CD8-positive, alpha-beta memory T cell (primary cell): ENCODE measurements at regions not wholly inside any gene's neighbourhood (a gene's known extent, or its start where the extent isn't known, plus 50 kb on each side); places are given as distances from the start of the nearest gene placed in this dataset.

Experiments
- CTCF ChIA-PET: fragments of 350-600 bp; sonication (Branson Sonifier 250); formaldehyde crosslinking; loops from one replicate; lab custom pipeline; 2021; ENCODE audit warnings: antibody characterized with exemption; lab: Charles Lee
- POLR2A ChIA-PET: fragments of 350-600 bp; sonication (Branson Sonifier 250); formaldehyde crosslinking; loops from one replicate; lab custom pipeline; 2021; ENCODE audit warnings: antibody characterized with exemption; lab: Charles Lee
- DNase-seq, 5 donors: peaks; one replicate each; pipeline versions ENCODE4 v3.0.0 to v3.0.0-alpha.2; 2020 to 2022; ENCODE audit warnings: mixed read lengths in 1 of 5
- H3K27ac ChIP-seq: one replicate; pipeline ENCODE4 v1.7.0; 2013; ENCODE audit warnings: low read depth, mild to moderate bottlenecking, low read length, moderate library complexity
- H3K27me3 ChIP-seq: 2 replicates; pipeline ENCODE4 v1.7.0; 2013; ENCODE audit warnings: low read length, mild to moderate bottlenecking; ENCODE audit not compliant: insufficient read depth, poor library complexity, severe bottlenecking
- H3K36me3 ChIP-seq: 2 replicates; pipeline ENCODE4 v1.7.0; 2013; ENCODE audit warnings: mild to moderate bottlenecking, low read length, moderate library complexity; ENCODE audit not compliant: insufficient read depth
- H3K4me1 ChIP-seq: 2 replicates; pipeline ENCODE4 v1.7.0; 2013; ENCODE audit warnings: mild to moderate bottlenecking, low read length, moderate library complexity; ENCODE audit not compliant: insufficient read depth
- H3K4me3 ChIP-seq: 2 replicates; pipeline ENCODE4 v1.7.0; 2013; ENCODE audit warnings: mild to moderate bottlenecking, low read length
- H3K9me3 ChIP-seq: 2 replicates; pipeline ENCODE4 v1.7.0; 2013; ENCODE audit warnings: mild to moderate bottlenecking, low read length
- H3K27ac Mint-ChIP-seq, 8 donors: one replicate each; pipeline ENCODE4 v1.8.0; 2020 to 2021; ENCODE audit warnings: mixed read lengths in 8 of 8, mild to moderate bottlenecking in 6 of 8, inconsistent platforms in 3 of 8, moderate library complexity in 3 of 8
- H3K27me3 Mint-ChIP-seq, 2 donors: one replicate each; pipeline ENCODE4 v1.8.0; 2020 to 2021; ENCODE audit warnings: mixed read lengths in 2 of 2, mild to moderate bottlenecking in 1 of 2, moderate library complexity in 1 of 2
- H3K36me3 Mint-ChIP-seq, 3 donors: one replicate each; pipeline ENCODE4 v1.8.0; 2020 to 2021; ENCODE audit warnings: mixed read lengths in 3 of 3, inconsistent platforms in 1 of 3, mild to moderate bottlenecking in 1 of 3
- H3K4me1 Mint-ChIP-seq, 3 donors: one replicate each; pipeline ENCODE4 v1.8.0; 2020 to 2021; ENCODE audit warnings: mixed read lengths in 3 of 3, inconsistent platforms in 1 of 3, mild to moderate bottlenecking in 1 of 3
- H3K4me3 Mint-ChIP-seq, 7 donors: one replicate each; pipeline ENCODE4 v1.8.0; 2020 to 2021; ENCODE audit warnings: mixed read lengths in 7 of 7, mild to moderate bottlenecking in 6 of 7, moderate library complexity in 4 of 7, inconsistent platforms in 2 of 7
- H3K9me3 Mint-ChIP-seq, 5 donors: one replicate each; pipeline ENCODE4 v1.8.0; 2020 to 2022; ENCODE audit warnings: mixed read lengths in 5 of 5, mild to moderate bottlenecking in 3 of 5, moderate library complexity in 2 of 5, inconsistent platforms in 1 of 5

DNA sequence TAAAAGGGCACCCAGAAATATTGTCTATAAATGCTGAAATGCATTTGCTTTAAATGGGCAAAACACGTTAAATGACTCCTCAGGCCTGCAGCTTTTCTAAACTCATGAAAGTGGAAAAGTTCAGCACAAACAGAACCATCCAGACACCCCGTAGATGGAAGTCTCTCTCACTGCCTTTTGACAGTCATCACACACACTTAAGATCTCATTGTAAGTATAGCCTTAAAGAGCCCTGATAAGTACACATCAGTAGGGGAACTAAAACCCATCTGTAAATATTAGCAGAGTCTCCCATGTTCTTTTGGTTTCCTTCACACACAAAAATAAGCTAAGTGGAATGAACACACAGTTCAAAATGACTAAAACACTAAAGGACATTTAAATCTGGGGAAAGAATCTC, 166.7 kb downstream of the LTN1 start:
- no peaks in the 10 kb centered on the region for H3K9me3 Mint-ChIP-seq
- Histone ChIP-seq H3K9me3 (no peaks in the 10 kb centered on the region), H3K27me3 (no peaks in the 10 kb centered on the region), H3K4me3 (no peak overlapping the region), H3K27ac (no peak overlapping the region), H3K36me3 (no peaks in the 10 kb centered on the region), H3K4me1 (peaks cover 3% of the 10 kb centered on the region)
- H3K4me3 Mint-ChIP-seq: no peak overlapping the region
- no peak overlapping the region for H3K27ac Mint-ChIP-seq
- no peak for DNase-seq
- ChIA-PET CTCF (no interaction called here), POLR2A (no interaction called here)
- no peaks in the 10 kb centered on the region for H3K27me3 Mint-ChIP-seq
- peaks cover 44 to 82% (median 80%) of the 10 kb centered on the region in 3 donors for H3K4me1 Mint-ChIP-seq
- H3K36me3 Mint-ChIP-seq: peaks cover 5 to 17% (median 8%) of the 10 kb centered on the region in 3 donors

DNA sequence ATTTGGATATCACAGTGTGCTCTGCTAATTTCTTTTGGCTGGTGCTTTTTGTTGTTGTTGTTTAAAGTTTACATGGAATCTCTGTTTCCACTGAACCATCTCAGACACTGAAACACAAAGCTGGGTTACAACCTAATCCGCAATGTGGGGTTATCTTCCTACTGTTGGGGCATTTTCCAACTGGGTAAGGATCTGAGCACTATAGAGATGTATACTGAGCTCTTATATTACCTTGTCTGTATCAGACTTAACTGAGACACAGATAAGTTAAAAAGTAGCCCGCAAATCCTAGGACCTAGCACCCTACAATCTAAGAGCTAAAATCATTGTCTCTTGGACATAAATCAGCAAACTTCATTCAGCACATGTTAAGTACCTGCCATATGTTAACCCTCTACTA, 169.2 kb downstream of the LTN1 start:
- peaks cover 15 to 28% (median 21%) of the 10 kb centered on the region in 3 donors for H3K36me3 Mint-ChIP-seq
- POLR2A ChIA-PET: no interaction called here

DNA sequence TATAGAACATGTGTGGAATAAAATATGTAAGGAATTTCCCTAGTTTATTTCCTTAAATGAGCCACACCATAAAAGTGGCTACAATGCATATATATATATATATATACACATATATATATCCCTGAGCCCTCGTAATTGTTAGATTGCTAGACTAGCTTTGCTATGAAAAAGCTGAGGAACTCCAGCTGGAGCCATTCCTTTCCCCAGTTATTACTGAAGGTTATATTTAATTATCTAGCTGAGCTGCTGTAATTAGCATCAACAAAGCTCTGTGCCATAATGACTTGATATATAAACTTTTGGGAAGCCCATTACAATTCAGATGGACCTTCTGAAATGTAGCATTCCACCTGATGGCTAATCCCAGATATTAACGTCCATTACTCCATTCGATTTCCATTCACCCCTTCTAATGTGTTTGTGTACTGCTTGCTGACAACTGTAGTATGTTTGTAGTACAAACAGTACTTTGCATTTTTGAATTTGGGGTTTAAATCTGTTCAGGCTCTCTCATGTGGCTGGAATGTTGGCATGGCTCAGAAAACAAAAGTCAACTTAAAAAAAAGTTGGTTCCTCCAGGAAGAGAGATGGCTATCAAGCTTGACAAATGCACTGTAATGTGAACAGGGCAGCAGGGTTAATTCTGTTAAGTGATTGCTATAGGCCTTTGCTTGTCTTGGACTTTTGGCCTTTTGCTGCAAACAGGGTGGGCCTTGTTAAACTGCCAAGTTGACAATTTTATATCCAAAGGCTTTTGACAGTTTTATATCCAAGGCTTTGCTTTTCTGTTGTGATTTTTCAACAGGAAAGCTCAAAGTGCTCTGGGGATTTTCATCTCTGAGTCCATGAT, 170.0 kb downstream of the LTN1 start:
- H3K4me1 Mint-ChIP-seq: peaks cover 21 to 52% (median 50%) of the 10 kb centered on the region in 3 donors
- no peaks in the 10 kb centered on the region for H3K27me3 ChIP-seq
- POLR2A ChIA-PET: no interaction called here
- H3K4me1 ChIP-seq: no peaks in the 10 kb centered on the region
- H3K4me3 ChIP-seq: no peak overlapping the region
- DNase-seq: no peak
- no peak overlapping the region for H3K27ac Mint-ChIP-seq
- H3K36me3 Mint-ChIP-seq: peaks cover 15 to 31% (median 24%) of the 10 kb centered on the region in 3 donors
- no peak overlapping the region for H3K27ac ChIP-seq
- no peaks in the 10 kb centered on the region for H3K9me3 Mint-ChIP-seq
- H3K4me3 Mint-ChIP-seq: no peak overlapping the region
- H3K36me3 ChIP-seq: no peaks in the 10 kb centered on the region
- H3K27me3 Mint-ChIP-seq: no peaks in the 10 kb centered on the region
- no peaks in the 10 kb centered on the region for H3K9me3 ChIP-seq
- CTCF ChIA-PET: no interaction called here

More for the DNA sequence above, 169.2 kb downstream of the LTN1 start:
- no peaks in the 10 kb centered on the region for H3K9me3 ChIP-seq
- H3K27me3 ChIP-seq: no peaks in the 10 kb centered on the region
- H3K4me1 Mint-ChIP-seq: peaks cover 26 to 57% (median 54%) of the 10 kb centered on the region in 3 donors
- CTCF ChIA-PET: no interaction called here
- DNase-seq: no peak
- no peak overlapping the region for H3K27ac ChIP-seq
- no peaks in the 10 kb centered on the region for H3K27me3 Mint-ChIP-seq
- H3K4me3 ChIP-seq: no peak overlapping the region
- H3K27ac Mint-ChIP-seq: no peak overlapping the region
- no peaks in the 10 kb centered on the region for H3K36me3 ChIP-seq
- no peak overlapping the region for H3K4me3 Mint-ChIP-seq
- no peaks in the 10 kb centered on the region for H3K9me3 Mint-ChIP-seq
- H3K4me1 ChIP-seq: no peaks in the 10 kb centered on the region

DNA sequence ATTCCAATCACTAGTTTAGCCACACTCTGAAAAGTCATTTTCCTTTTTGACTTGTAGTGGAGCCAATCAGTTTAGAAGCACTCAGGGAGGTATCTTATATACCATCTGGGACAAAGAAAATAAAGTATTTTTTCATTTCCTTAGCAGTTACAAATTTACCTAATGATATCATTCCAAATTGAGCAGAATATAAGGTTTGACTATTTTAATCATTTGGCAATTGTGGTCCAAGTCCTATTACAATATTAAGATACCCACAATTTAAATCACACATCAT, 170.6 kb downstream of the LTN1 start:
- H3K4me1 ChIP-seq: no peaks in the 10 kb centered on the region
- no peak overlapping the region for H3K27ac ChIP-seq
- H3K4me3 Mint-ChIP-seq: no peak overlapping the region
- no peak overlapping the region for H3K27ac Mint-ChIP-seq
- H3K27me3 Mint-ChIP-seq: no peaks in the 10 kb centered on the region
- H3K9me3 Mint-ChIP-seq: no peaks in the 10 kb centered on the region
- no peak for DNase-seq
- POLR2A ChIA-PET: no interaction called here
- no peaks in the 10 kb centered on the region for H3K36me3 ChIP-seq
- no peaks in the 10 kb centered on the region for H3K9me3 ChIP-seq
- peaks cover 15 to 35% (median 29%) of the 10 kb centered on the region in 3 donors for H3K36me3 Mint-ChIP-seq
- CTCF ChIA-PET: no interaction called here
- H3K4me1 Mint-ChIP-seq: peaks cover 15 to 50% (median 45%) of the 10 kb centered on the region in 3 donors
- H3K4me3 ChIP-seq: no peak overlapping the region
- H3K27me3 ChIP-seq: no peaks in the 10 kb centered on the region

DNA sequence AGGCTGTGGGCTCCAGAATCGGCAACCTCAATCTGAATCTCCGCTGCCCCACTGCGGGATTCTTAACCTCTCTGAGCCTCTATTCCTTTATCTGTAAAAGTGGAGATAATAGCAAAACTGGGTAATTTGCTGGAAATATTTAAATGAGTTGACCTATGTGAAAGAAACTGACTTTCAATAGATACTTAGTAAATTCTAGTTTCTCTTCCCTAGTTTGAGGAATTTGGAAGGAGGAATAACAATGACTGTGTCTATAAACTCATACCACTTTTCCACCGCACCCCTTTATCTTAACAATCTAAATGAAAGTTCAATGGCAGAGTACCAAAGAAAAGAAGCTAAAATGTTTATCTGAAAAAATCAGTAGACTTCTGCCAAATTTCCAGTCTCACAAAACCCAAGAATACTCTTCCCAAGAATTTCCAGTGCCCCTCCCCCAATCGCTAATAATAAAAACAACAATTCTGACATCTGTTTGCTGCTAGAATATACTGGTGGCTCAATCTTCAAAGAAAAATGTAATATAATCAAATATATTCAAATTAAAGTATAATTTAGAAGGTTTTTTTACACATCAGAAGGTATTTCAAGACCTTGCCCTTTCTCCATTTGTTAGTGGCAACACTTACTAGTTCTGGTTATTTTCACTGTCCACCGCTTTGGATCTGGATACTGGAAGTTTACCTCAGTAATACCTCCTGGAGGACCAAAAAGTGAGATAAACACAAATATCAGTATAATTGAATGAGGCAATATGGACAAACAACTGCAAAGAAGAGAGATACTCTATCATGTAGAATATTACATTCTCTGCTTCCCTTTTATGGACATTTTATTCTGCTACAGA, 171.2 kb downstream of the LTN1 start:
- POLR2A ChIA-PET: no interaction called here

DNA sequence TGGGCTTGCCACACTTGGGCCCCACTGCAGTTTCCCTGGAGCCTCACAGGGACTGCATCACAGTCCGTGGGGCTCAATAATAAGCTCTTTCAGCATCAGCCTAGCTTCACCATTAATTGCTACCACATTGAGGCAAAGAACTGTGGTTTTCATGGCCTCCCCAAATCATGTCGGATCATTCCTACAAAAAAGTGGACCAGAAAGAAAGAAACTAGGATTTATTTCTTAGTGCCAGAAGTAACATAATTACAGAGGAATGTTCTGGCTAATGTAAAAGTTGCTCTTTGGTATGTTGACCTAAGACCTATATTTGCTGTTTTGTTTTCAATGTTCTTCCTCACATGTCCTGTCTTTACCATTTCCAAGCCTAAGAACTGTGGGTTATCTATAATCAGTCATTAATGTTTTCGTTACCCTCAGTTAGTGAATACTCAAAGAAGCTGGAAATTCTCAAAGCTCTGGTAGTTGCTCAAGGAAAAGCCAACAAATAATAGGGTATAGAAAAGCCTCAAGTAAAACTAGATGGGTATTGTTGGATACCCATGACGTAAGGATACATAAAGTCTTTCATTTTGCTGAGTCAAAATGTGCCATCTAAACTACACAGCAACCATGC, 173.9 kb downstream of the LTN1 start:
- Mint-ChIP-seq H3K36me3 (peaks cover 36 to 46% (median 42%) of the 10 kb centered on the region in 3 donors), H3K4me3 (no peak overlapping the region), H3K27ac (peak overlapping the region in 3 of 8 donors; percentile 20 to 52 (median 23)), H3K4me1 (peaks cover 0 to 29% (median 17%) of the 10 kb centered on the region in 3 donors), H3K9me3 (peaks cover 0 to 2% (median 0%) of the 10 kb centered on the region in 5 donors), H3K27me3 (no peaks in the 10 kb centered on the region)
- ChIA-PET POLR2A (interaction anchor here (0.5 kb wide), 1 partner anchor 115 kb away, joined by 5 read pairs; no protein-coding TSS in a partner anchor), CTCF (no interaction called here)
- no peaks in the 10 kb centered on the region for H3K9me3 ChIP-seq
- DNase-seq: no peak
- H3K27me3 ChIP-seq: no peaks in the 10 kb centered on the region
- no peaks in the 10 kb centered on the region for H3K36me3 ChIP-seq
- no peak overlapping the region for H3K27ac ChIP-seq
- H3K4me1 ChIP-seq: no peaks in the 10 kb centered on the region
- no peak overlapping the region for H3K4me3 ChIP-seq

More for the DNA sequence above, 171.2 kb downstream of the LTN1 start:
- Mint-ChIP-seq H3K4me3 (no peak overlapping the region), H3K27me3 (no peaks in the 10 kb centered on the region), H3K9me3 (no peaks in the 10 kb centered on the region), H3K4me1 (peaks cover 11 to 46% (median 42%) of the 10 kb centered on the region in 3 donors), H3K27ac (no peak overlapping the region), H3K36me3 (peaks cover 21 to 34% (median 33%) of the 10 kb centered on the region in 3 donors)
- H3K36me3 ChIP-seq: no peaks in the 10 kb centered on the region
- H3K27ac ChIP-seq: no peak overlapping the region
- no peak for DNase-seq
- H3K4me3 ChIP-seq: no peak overlapping the region
- CTCF ChIA-PET: no interaction called here
- H3K9me3 ChIP-seq: no peaks in the 10 kb centered on the region
- H3K4me1 ChIP-seq: no peaks in the 10 kb centered on the region
- no peaks in the 10 kb centered on the region for H3K27me3 ChIP-seq

DNA sequence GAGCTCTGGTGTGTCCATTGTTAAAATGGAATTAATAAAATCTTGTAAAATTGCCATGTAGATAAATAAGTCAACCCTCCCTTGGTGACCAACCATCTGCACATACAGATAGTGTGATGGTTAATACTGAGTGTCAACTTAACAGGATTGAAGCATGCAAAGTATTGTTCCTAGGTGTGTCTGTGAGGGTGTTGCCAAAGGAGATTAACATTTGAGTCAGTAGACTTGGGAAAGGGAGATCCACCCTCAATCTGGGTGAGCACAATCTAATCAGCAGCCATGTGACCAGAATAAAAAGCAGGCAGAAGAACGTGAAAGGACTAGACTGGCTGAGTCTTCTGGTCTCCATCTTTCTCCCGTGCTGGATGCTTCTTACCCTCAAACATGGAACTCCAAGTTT, 174.8 kb downstream of the LTN1 start:
- CTCF ChIA-PET: interaction anchor here (1.7 kb wide), 1 partner anchor 55 kb away, joined by 3 read pairs; no protein-coding TSS in a partner anchor
- H3K27ac Mint-ChIP-seq: peak overlapping the region in 1 of 8 donors; percentile 41
- DNase-seq: no peak
- H3K4me1 Mint-ChIP-seq: peaks cover 6 to 30% (median 10%) of the 10 kb centered on the region in 3 donors
- Histone ChIP-seq H3K9me3 (no peaks in the 10 kb centered on the region), H3K36me3 (no peaks in the 10 kb centered on the region), H3K27me3 (no peaks in the 10 kb centered on the region), H3K4me3 (no peak overlapping the region), H3K27ac (no peak overlapping the region), H3K4me1 (no peaks in the 10 kb centered on the region)
- H3K27me3 Mint-ChIP-seq: no peaks in the 10 kb centered on the region
- POLR2A ChIA-PET: no interaction called here
- H3K36me3 Mint-ChIP-seq: peaks cover 36 to 51% (median 50%) of the 10 kb centered on the region in 3 donors
- H3K9me3 Mint-ChIP-seq: peaks cover 0 to 2% (median 0%) of the 10 kb centered on the region in 5 donors
- no peak overlapping the region for H3K4me3 Mint-ChIP-seq
